Neural cell (in vitro differentiated cells): ENCODE measurements at regions not wholly inside any gene's neighbourhood (a gene's known extent, or its start where the extent isn't known, plus 50 kb on each side); places are given as distances from the start of the nearest gene placed in this dataset.

Source experiments
- H2AFZ ChIP-seq: fragments of 200-600, 300-800 bp; sonication (generic), shearing (Covaris generic); 2 replicates; pipeline ENCODE4 v1.6.0; 2014; ENCODE audit warnings: low read depth, mild to moderate bottlenecking, antibody characterized with exemption, low read length, moderate library complexity
- H3F3A ChIP-seq: fragments of 200-600 bp; shearing (Covaris generic); 2 replicates; pipeline ENCODE4 v1.6.1; 2016; ENCODE audit warnings: mild to moderate bottlenecking, moderate library complexity, mixed read lengths, antibody characterized with exemption, low read length; ENCODE audit not compliant: insufficient read depth, poor library complexity, severe bottlenecking
- H3K27ac ChIP-seq: fragments of 200-600, 300-800 bp; sonication (generic), shearing (Covaris generic); 2 replicates; pipeline ENCODE4 v1.5.1; 2014; ENCODE audit warnings: mild to moderate bottlenecking, low read length, moderate library complexity
- H3K27me3 ChIP-seq: fragments of 300-800, 200-600 bp; sonication (generic), shearing (Covaris generic); 2 replicates; pipeline ENCODE4 v1.6.0; 2014; ENCODE audit warnings: mild to moderate bottlenecking, low read depth, low read length, moderate library complexity; ENCODE audit not compliant: insufficient read depth
- H3K36me3 ChIP-seq: fragments of 300-800, 200-600 bp; sonication (generic), shearing (Covaris generic); 2 replicates; pipeline ENCODE4 v1.5.1; 2014; ENCODE audit warnings: mild to moderate bottlenecking, antibody characterized with exemption, low read length, moderate library complexity; ENCODE audit not compliant: insufficient read depth
- H3K4me2 ChIP-seq: fragments of 300-800, 200-600 bp; sonication (generic), shearing (Covaris generic); 2 replicates; pipeline ENCODE4 v1.6.0; 2014; ENCODE audit warnings: mild to moderate bottlenecking, low read length
- H3K4me3 ChIP-seq: fragments of 300-800, 200-600 bp; sonication (generic), shearing (Covaris generic); 2 replicates; pipeline ENCODE4 v1.5.1; 2014; ENCODE audit warnings: mild to moderate bottlenecking, low read length, moderate library complexity
- H3K79me2 ChIP-seq: fragments of 200-600 bp; shearing (Covaris generic); replicated peaks from 2 replicates; pipeline ENCODE4 v1.6.0; 2014; ENCODE audit warnings: mild to moderate bottlenecking, low read length, moderate library complexity; ENCODE audit not compliant: insufficient read depth
- H3K9ac ChIP-seq: fragments of 300-800, 200-600 bp; sonication (generic), shearing (Covaris generic); 2 replicates; pipeline ENCODE4 v1.6.1; 2016; ENCODE audit warnings: mild to moderate bottlenecking, low read length, mixed read lengths
- H3K9me2 ChIP-seq: fragments of 200-600 bp; shearing (Covaris generic); 2 replicates; pipeline ENCODE4 v1.6.1; 2016; ENCODE audit warnings: mild to moderate bottlenecking, low read length, mixed read lengths; ENCODE audit not compliant: insufficient read depth
- H3K9me3 ChIP-seq: fragments of 200-600, 300-800 bp; sonication (generic), shearing (Covaris generic); 2 replicates; pipeline ENCODE4 v1.6.1; 2016; ENCODE audit warnings: mild to moderate bottlenecking, mixed run types, low read length, moderate library complexity, mixed read lengths
- H4K20me1 ChIP-seq: fragments of 200-600 bp; shearing (Covaris generic); 2 replicates; pipeline ENCODE4 v1.6.1; 2016; ENCODE audit warnings: mild to moderate bottlenecking, mixed run types; ENCODE audit not compliant: insufficient read depth
- CTCF ChIP-seq: fragments of 450-650 bp; IDR thresholded peaks from 2 replicates; pipeline ENCODE4 v1.5.1; 2014; ENCODE audit warnings: antibody characterized with exemption, mild to moderate bottlenecking, moderate library complexity; ENCODE audit not compliant: poor library complexity, severe bottlenecking
- EP300 ChIP-seq: fragments of 450-650 bp; conservative IDR thresholded peaks from 2 replicates; pipeline ENCODE4 v1.6.1; 2014; ENCODE audit warnings: antibody characterized with exemption, mild to moderate bottlenecking, moderate library complexity; ENCODE audit not compliant: poor library complexity, severe bottlenecking
- EZH2 ChIP-seq: fragments of 200-600, 300-800 bp; shearing (Covaris generic), sonication (generic); IDR thresholded peaks from 2 replicates; pipeline ENCODE4 v1.6.1; 2014; ENCODE audit warnings: antibody characterized with exemption, low read length, borderline replicate concordance, mild to moderate bottlenecking; ENCODE audit not compliant: insufficient read depth, poor library complexity, severe bottlenecking
- MXI1 ChIP-seq: fragments of 450-650 bp; conservative IDR thresholded peaks from 2 replicates; pipeline ENCODE4 v1.6.1; 2014; ENCODE audit warnings: antibody characterized with exemption, mild to moderate bottlenecking; ENCODE audit not compliant: poor library complexity, severe bottlenecking
- POLR2AphosphoS5 ChIP-seq: IDR thresholded peaks from 2 replicates; pipeline ENCODE4 v1.6.1; 2012
- RAD21 ChIP-seq: fragments of 450-650 bp; conservative IDR thresholded peaks from 2 replicates; pipeline ENCODE4 v1.6.1; 2014; ENCODE audit warnings: antibody characterized with exemption, mild to moderate bottlenecking, moderate library complexity
- REST ChIP-seq: IDR thresholded peaks from 2 replicates; pipeline ENCODE4 v1.6.1; 2012; ENCODE audit warnings: borderline replicate concordance
- SMC3 ChIP-seq: fragments of 450-650 bp; conservative IDR thresholded peaks from 2 replicates; pipeline ENCODE4 v1.6.1; 2014; ENCODE audit warnings: antibody characterized with exemption, mild to moderate bottlenecking, moderate library complexity; ENCODE audit not compliant: poor library complexity
- TAF1 ChIP-seq: IDR thresholded peaks from 2 replicates; pipeline ENCODE4 v1.6.1; 2012; ENCODE audit warnings: low read depth

- Histone ChIP-seq H3K9me2 (no peaks in the 10 kb centered on the region), H2AFZ (no peak overlapping the region), H3K27me3 (no peaks in the 10 kb centered on the region), H4K20me1 (no peaks in the 10 kb centered on the region), H3K36me3 (no peaks in the 10 kb centered on the region), H3K9me3 (no peaks in the 10 kb centered on the region), H3F3A (no peaks in the 10 kb centered on the region), H3K79me2 (no peaks in the 10 kb centered on the region), H3K9ac (no peak overlapping the region), H3K4me3 (no peak overlapping the region), H3K4me2 (no peak overlapping the region), H3K27ac (no peak overlapping the region)
- TF ChIP-seq REST (no peak), POLR2AphosphoS5 (no peak), MXI1 (no peak), RAD21 (no peak), TAF1 (no peak), SMC3 (no peak), CTCF (no peak), EP300 (no peak), EZH2 (no peak)
Observed at GRCh38 chrX:69019073-69019890, 146.0 kb downstream of the PJA1 start.

- TF ChIP-seq TAF1 (no peak), CTCF (no peak)
- no peak overlapping the region for H2AFZ ChIP-seq
- no peaks in the 10 kb centered on the region for H3K36me3 ChIP-seq
- H3K9me3 ChIP-seq: no peaks in the 10 kb centered on the region
- no peaks in the 10 kb centered on the region for H3F3A ChIP-seq
- H3K27me3 ChIP-seq: no peaks in the 10 kb centered on the region
- H3K9me2 ChIP-seq: no peaks in the 10 kb centered on the region
- no peak overlapping the region for H3K4me3 ChIP-seq
- no peak overlapping the region for H3K27ac ChIP-seq
- H3K9ac ChIP-seq: no peak overlapping the region
- no peak overlapping the region for H3K4me2 ChIP-seq
- no peaks in the 10 kb centered on the region for H3K79me2 ChIP-seq
- H4K20me1 ChIP-seq: no peaks in the 10 kb centered on the region
Observed at GRCh38 chrX:69018416-69019072, 146.7 kb downstream of the PJA1 start.
